Neuronal stem cell (in vitro differentiated cells): ENCODE measurements at regions not wholly inside any gene's neighbourhood (a gene's known extent, or its start where the extent isn't known, plus 50 kb on each side); places are given as distances from the start of the nearest gene placed in this dataset.

Experiments
- DNase-seq: peaks from one replicate; pipeline ENCODE4 v3.0.0-alpha.2; 2013; ENCODE audit warnings: low spot score
- H2AFZ ChIP-seq: one replicate; pipeline ENCODE4 v1.6.1; 2013; ENCODE audit warnings: mild to moderate bottlenecking, low read length, inconsistent platforms
- H2AK5ac ChIP-seq: 2 replicates; pipeline ENCODE4 v1.6.1; 2013; ENCODE audit warnings: low read depth, mild to moderate bottlenecking, inconsistent platforms, low read length, moderate library complexity, mixed read lengths
- H2BK120ac ChIP-seq: 2 replicates; pipeline ENCODE4 v1.6.1; 2013; ENCODE audit warnings: low read depth, mild to moderate bottlenecking, inconsistent platforms, low read length, moderate library complexity, mixed read lengths
- H2BK12ac ChIP-seq: one replicate; pipeline ENCODE4 v1.6.1; 2013; ENCODE audit warnings: low read length, inconsistent platforms
- H2BK15ac ChIP-seq: 2 replicates; pipeline ENCODE4 v1.6.1; 2013; ENCODE audit warnings: mild to moderate bottlenecking, low read length, inconsistent platforms, mixed read lengths
- H2BK5ac ChIP-seq: one replicate; pipeline ENCODE4 v1.6.1; 2013; ENCODE audit warnings: inconsistent platforms, mild to moderate bottlenecking, low read length, moderate library complexity
- H3K14ac ChIP-seq: one replicate; pipeline ENCODE4 v1.6.1; 2013; ENCODE audit warnings: low read length, inconsistent platforms
- H3K18ac ChIP-seq: 2 replicates; pipeline ENCODE4 v1.6.1; 2013; ENCODE audit warnings: low read length, inconsistent platforms
- H3K23ac ChIP-seq: 2 replicates; pipeline ENCODE4 v1.6.1; 2013; ENCODE audit warnings: low read depth, mild to moderate bottlenecking, mixed read lengths, low read length, inconsistent platforms; ENCODE audit not compliant: poor library complexity
- H3K27ac ChIP-seq: replicated peaks from 3 replicates; pipeline ENCODE4 v1.5.1; 2013; ENCODE audit warnings: low read length, inconsistent platforms
- H3K27me3 ChIP-seq, 3 experiments: 2 replicates each; pipeline ENCODE4 v1.6.1; 2013; ENCODE audit warnings: low read length in 3 of 3, mild to moderate bottlenecking in 2 of 3, inconsistent platforms in 1 of 3, low read depth in 1 of 3, mixed read lengths in 1 of 3, moderate library complexity in 1 of 3; ENCODE audit not compliant: control insufficient read depth in 3 of 3, insufficient read depth in 3 of 3
- H3K36me3 ChIP-seq, 2 donors: replicated peaks in 1 of 2; 2 replicates each; pipeline ENCODE4 v1.6.1; 2013; ENCODE audit warnings: low read length in 2 of 2; ENCODE audit not compliant: control insufficient read depth in 2 of 2, insufficient read depth in 2 of 2
- H3K4ac ChIP-seq: 2 replicates; pipeline ENCODE4 v1.6.1; 2013; ENCODE audit warnings: inconsistent platforms, mild to moderate bottlenecking, low read length, moderate library complexity
- H3K4me1 ChIP-seq, 2 donors: 1 replicate in 1 of 2; 2 replicates in 1 of 2; pipeline ENCODE4 v1.6.1; 2013; ENCODE audit warnings: low read length in 2 of 2, low read depth in 1 of 2; ENCODE audit not compliant: control insufficient read depth in 2 of 2, insufficient read depth in 1 of 2
- H3K4me2 ChIP-seq: one replicate; pipeline ENCODE4 v1.6.1; 2013; ENCODE audit warnings: mild to moderate bottlenecking, low read length, inconsistent platforms; ENCODE audit not compliant: insufficient read depth, poor library complexity, severe bottlenecking
- H3K4me3 ChIP-seq, 2 donors: 2 replicates each; pipeline ENCODE4 v1.5.1; 2013; ENCODE audit warnings: low read length in 2 of 2, mild to moderate bottlenecking in 2 of 2, inconsistent platforms in 1 of 2, moderate library complexity in 1 of 2
- H3K79me1 ChIP-seq: one replicate; pipeline ENCODE4 v1.6.1; 2013; ENCODE audit warnings: low read depth, mild to moderate bottlenecking, inconsistent platforms, low read length, moderate library complexity
- H3K9ac ChIP-seq: one replicate; pipeline ENCODE4 v1.6.1; 2013; ENCODE audit warnings: mild to moderate bottlenecking, low read depth, low read length, inconsistent platforms; ENCODE audit not compliant: poor library complexity
- H3K9me3 ChIP-seq, 2 donors: replicated peaks in 1 of 2; 2 replicates each; pipeline versions ENCODE3 to v1.6.1; 2013; ENCODE audit warnings: low read length in 2 of 2, mild to moderate bottlenecking in 2 of 2, inconsistent platforms in 1 of 2, low read depth in 1 of 2, mixed read lengths in 1 of 2, moderate library complexity in 1 of 2; ENCODE audit not compliant: control insufficient read depth in 2 of 2, insufficient read depth in 1 of 2
- H4K8ac ChIP-seq: one replicate; pipeline ENCODE4 v1.6.1; 2013; ENCODE audit warnings: low read depth, mild to moderate bottlenecking, inconsistent platforms, low read length, moderate library complexity
- H4K91ac ChIP-seq: one replicate; pipeline ENCODE4 v1.6.1; 2013; ENCODE audit warnings: low read length, low read depth, mild to moderate bottlenecking, inconsistent platforms; ENCODE audit not compliant: poor library complexity
- WGBS, 2 donors: extraction: QIAGEN DNeasy Blood & Tissue Kit; methylation state at CpG; one replicate each; pipeline ENCODE4 v1.1.7; 2013; ENCODE audit warnings: missing lambda C conversion rate in 2 of 2, mixed read lengths in 1 of 2; ENCODE audit not compliant: insufficient read length in 2 of 2, insufficient replicate concordance in 1 of 2; ENCODE audit errors: extremely low coverage in 2 of 2; 5-methylcytosine and 5-hydroxymethylcytosine counted together

GRCh38 chr12:11978726-11979384, 91.9 kb upstream of the BCL2L14 start:
- Histone ChIP-seq H3K4me1 (no peaks in the 10 kb centered on the region), H2BK120ac (no peak overlapping the region), H3K27me3 (peaks cover 0 to 7% (median 0%) of the 10 kb centered on the region in 3 experiments), H2BK15ac (no peak overlapping the region), H4K8ac (no peak overlapping the region), H3K36me3 (no peaks in the 10 kb centered on the region), H4K91ac (no peak overlapping the region), H2AK5ac (no peak overlapping the region), H3K79me1 (no peaks in the 10 kb centered on the region), H3K9me3 (no peaks in the 10 kb centered on the region), H2BK5ac (no peak overlapping the region), H3K27ac (no peak overlapping the region), H3K4me2 (no peak overlapping the region), H3K4ac (no peak overlapping the region), H2BK12ac (no peak overlapping the region), H3K14ac (no peak overlapping the region), H3K23ac (no peak overlapping the region), H3K18ac (no peak overlapping the region), H3K9ac (no peak overlapping the region), H2AFZ (no peak overlapping the region), H3K4me3 (no peak overlapping the region)
- WGBS, 2 donors: no CpG with 5 or more reads among the region's 2 CpGs
- DNase-seq: no peak

- Histone ChIP-seq H3K18ac (no peak overlapping the region), H3K4me2 (no peak overlapping the region), H2AK5ac (no peak overlapping the region), H3K4ac (no peak overlapping the region), H3K27ac (no peak overlapping the region), H3K9me3 (no peaks in the 10 kb centered on the region), H3K79me1 (no peaks in the 10 kb centered on the region), H3K4me1 (no peaks in the 10 kb centered on the region), H3K36me3 (no peaks in the 10 kb centered on the region), H2BK15ac (no peak overlapping the region), H4K91ac (no peak overlapping the region), H3K4me3 (no peak overlapping the region), H3K14ac (no peak overlapping the region), H2BK120ac (no peak overlapping the region), H2BK12ac (no peak overlapping the region), H3K9ac (no peak overlapping the region), H2AFZ (no peak overlapping the region), H2BK5ac (no peak overlapping the region), H3K27me3 (peaks cover 0 to 7% (median 0%) of the 10 kb centered on the region in 3 experiments), H3K23ac (no peak overlapping the region), H4K8ac (no peak overlapping the region)
- no peak for DNase-seq
- WGBS, 2 donors: no CpG with 5 or more reads among the region's 2 CpGs
Measured at GRCh38 chr12:11980115-11980514, 90.6 kb upstream of the BCL2L14 start.

- no CpG with 5 or more reads among the region's 7 CpGs for WGBS, 2 donors
Measured at GRCh38 chr12:11981121-11981733, 89.5 kb upstream of the BCL2L14 start.

GRCh38 chr12:11984417-11984816, 86.3 kb upstream of the BCL2L14 start:
- no peak overlapping the region for H3K23ac ChIP-seq
- no CpG with 5 or more reads among the region's 3 CpGs for WGBS, 2 donors

More at GRCh38 chr12:11981121-11981733, 89.5 kb upstream of the BCL2L14 start:
- Histone ChIP-seq H2BK12ac (no peak overlapping the region), H3K36me3 (no peaks in the 10 kb centered on the region), H3K23ac (no peak overlapping the region), H3K4ac (no peak overlapping the region), H2BK15ac (no peak overlapping the region), H3K27me3 (peaks cover 0 to 7% (median 0%) of the 10 kb centered on the region in 3 experiments), H3K4me2 (no peak overlapping the region), H2BK5ac (no peak overlapping the region), H2BK120ac (no peak overlapping the region), H2AFZ (no peak overlapping the region), H3K9ac (no peak overlapping the region), H3K14ac (no peak overlapping the region), H3K4me3 (no peak overlapping the region), H3K9me3 (no peaks in the 10 kb centered on the region), H4K8ac (no peak overlapping the region), H3K4me1 (no peaks in the 10 kb centered on the region), H3K27ac (no peak overlapping the region), H4K91ac (no peak overlapping the region), H3K79me1 (no peaks in the 10 kb centered on the region), H2AK5ac (no peak overlapping the region), H3K18ac (no peak overlapping the region)
- DNase-seq: no peak

More at GRCh38 chr12:11984417-11984816, 86.3 kb upstream of the BCL2L14 start:
- H4K91ac ChIP-seq: no peak overlapping the region
- H3K27ac ChIP-seq: no peak overlapping the region
- no peaks in the 10 kb centered on the region for H3K9me3 ChIP-seq
- no peak overlapping the region for H2AK5ac ChIP-seq
- H3K4ac ChIP-seq: no peak overlapping the region
- H3K36me3 ChIP-seq: no peaks in the 10 kb centered on the region
- no peak overlapping the region for H2BK12ac ChIP-seq
- H2AFZ ChIP-seq: no peak overlapping the region
- no peaks in the 10 kb centered on the region for H3K4me1 ChIP-seq
- DNase-seq: no peak
- no peak overlapping the region for H3K14ac ChIP-seq
- H3K79me1 ChIP-seq: no peaks in the 10 kb centered on the region
- H3K4me3 ChIP-seq: no peak overlapping the region
- no peak overlapping the region for H3K18ac ChIP-seq
- no peak overlapping the region for H3K4me2 ChIP-seq
- no peak overlapping the region for H3K9ac ChIP-seq
- no peak overlapping the region for H2BK120ac ChIP-seq
- H2BK15ac ChIP-seq: no peak overlapping the region
- H2BK5ac ChIP-seq: no peak overlapping the region
- peaks cover 0 to 7% (median 0%) of the 10 kb centered on the region in 3 experiments for H3K27me3 ChIP-seq
- H4K8ac ChIP-seq: no peak overlapping the region
